Tibial artery (tissue), 4 donors: ENCODE measurements at regions not wholly inside any gene's neighbourhood (a gene's known extent, or its start where the extent isn't known, plus 50 kb on each side); places are given as distances from the start of the nearest gene placed in this dataset.

Experiments used
- DNase-seq, 2 donors: peaks; one replicate each; pipeline ENCODE4 v3.0.0-alpha.2; 2019
- H3K27ac ChIP-seq, 2 donors: fragments of 200-600 bp; sonication (generic) in 1 of 2; 1 replicate in 1 of 2; 2 replicates in 1 of 2; pipeline ENCODE4 v1.5.1; 2018 to 2019; ENCODE audit warnings: mild to moderate bottlenecking in 1 of 2
- H3K27me3 ChIP-seq, 2 donors: fragments of 200-600 bp; sonication (generic) in 1 of 2; one replicate each; pipeline versions ENCODE4 v1.5.1 to v1.6.0; 2016 to 2019
- H3K36me3 ChIP-seq, 3 donors: fragments of 200-600 bp; sonication (generic) in 2 of 3; one replicate each; pipeline ENCODE4 v1.5.1; 2016 to 2019; ENCODE audit warnings: mild to moderate bottlenecking in 2 of 3
- H3K4me1 ChIP-seq, 4 donors: fragments of 200-600 bp; sonication (generic) in 2 of 4; 1 replicate in 3 of 4; 2 replicates in 1 of 4; pipeline ENCODE4 v1.5.1; 2016 to 2019
- H3K4me3 ChIP-seq, 2 donors: fragments of 200-600 bp; sonication (generic) in 1 of 2; 1 replicate in 1 of 2; 2 replicates in 1 of 2; pipeline ENCODE4 v1.5.1; 2018 to 2019; ENCODE audit warnings: mild to moderate bottlenecking in 2 of 2
- H3K9me3 ChIP-seq, 3 donors: fragments of 200-600 bp; sonication (generic) in 1 of 3; one replicate each; pipeline ENCODE4 v1.5.1; 2016 to 2019
- intact Hi-C: fragments of 100-400 bp; cut with DNase I; formaldehyde crosslinking; loops from one replicate; pipeline ENCODE4 v1.15.0; 2023; ENCODE audit warnings: low total_unique reads
- TF ChIP-seq, protein P1 (sequence below), 2 experiments: fragments of 200-600 bp in 1 of 2; fragments of 450-650 bp in 1 of 2; IDR thresholded peaks; one replicate each; pipeline ENCODE4 v1.5.1; 2017 to 2019; ENCODE audit warnings: antibody characterized with exemption in 2 of 2, mild to moderate bottlenecking in 1 of 2, moderate library complexity in 1 of 2

DNA sequence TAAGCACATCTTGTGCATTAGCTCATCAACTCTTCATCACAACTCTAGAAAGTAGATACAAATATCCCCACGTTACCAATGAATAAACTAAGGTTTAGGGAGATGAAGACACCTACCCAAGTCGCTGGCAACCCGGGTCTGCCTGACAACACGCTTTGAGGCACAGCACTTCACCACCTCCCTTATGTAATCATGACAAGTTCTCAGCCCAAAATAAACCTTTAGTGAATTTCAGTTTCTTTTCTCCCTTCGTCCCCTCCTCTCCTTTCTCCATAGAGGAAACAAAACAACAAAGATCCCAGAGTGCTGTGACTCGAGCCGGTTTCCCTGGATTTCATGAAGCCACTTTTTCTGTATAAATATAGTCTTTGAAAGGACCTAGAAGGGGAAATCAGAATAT lies 105.4 kb downstream of the MAFB start:
- TF ChIP-seq, protein P1, sequence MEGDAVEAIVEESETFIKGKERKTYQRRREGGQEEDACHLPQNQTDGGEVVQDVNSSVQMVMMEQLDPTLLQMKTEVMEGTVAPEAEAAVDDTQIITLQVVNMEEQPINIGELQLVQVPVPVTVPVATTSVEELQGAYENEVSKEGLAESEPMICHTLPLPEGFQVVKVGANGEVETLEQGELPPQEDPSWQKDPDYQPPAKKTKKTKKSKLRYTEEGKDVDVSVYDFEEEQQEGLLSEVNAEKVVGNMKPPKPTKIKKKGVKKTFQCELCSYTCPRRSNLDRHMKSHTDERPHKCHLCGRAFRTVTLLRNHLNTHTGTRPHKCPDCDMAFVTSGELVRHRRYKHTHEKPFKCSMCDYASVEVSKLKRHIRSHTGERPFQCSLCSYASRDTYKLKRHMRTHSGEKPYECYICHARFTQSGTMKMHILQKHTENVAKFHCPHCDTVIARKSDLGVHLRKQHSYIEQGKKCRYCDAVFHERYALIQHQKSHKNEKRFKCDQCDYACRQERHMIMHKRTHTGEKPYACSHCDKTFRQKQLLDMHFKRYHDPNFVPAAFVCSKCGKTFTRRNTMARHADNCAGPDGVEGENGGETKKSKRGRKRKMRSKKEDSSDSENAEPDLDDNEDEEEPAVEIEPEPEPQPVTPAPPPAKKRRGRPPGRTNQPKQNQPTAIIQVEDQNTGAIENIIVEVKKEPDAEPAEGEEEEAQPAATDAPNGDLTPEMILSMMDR (IDR thresholded peaks at IDR 0.05): no peak
- H3K4me1 ChIP-seq: peaks cover 0 to 4% (median 0%) of the 10 kb centered on the region in 4 donors
- no peaks in the 10 kb centered on the region for H3K9me3 ChIP-seq
- no peak for DNase-seq
- no peak overlapping the region for H3K27ac ChIP-seq
- no peaks in the 10 kb centered on the region for H3K27me3 ChIP-seq
- no peak overlapping the region for H3K4me3 ChIP-seq
- intact Hi-C loops: no loop called here
- H3K36me3 ChIP-seq: no peaks in the 10 kb centered on the region

DNA sequence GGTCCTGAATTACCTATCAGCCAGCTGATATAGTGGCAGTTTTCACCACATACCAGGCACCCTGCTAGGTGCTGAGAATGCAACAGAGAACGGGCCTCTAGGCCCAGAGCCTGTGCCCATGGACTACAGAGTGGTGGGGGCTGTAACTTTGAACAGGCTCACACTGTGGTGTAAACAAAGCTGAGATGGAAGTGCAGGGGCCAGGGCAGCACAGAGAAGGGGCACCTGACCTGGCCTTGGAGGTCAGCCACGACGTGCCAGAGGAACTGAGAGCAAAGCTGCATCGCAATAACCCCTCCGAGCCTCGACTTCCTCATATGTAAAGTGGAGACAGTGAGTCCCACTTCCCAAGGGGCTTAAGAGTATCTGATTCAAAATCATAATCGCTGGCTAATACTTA lies 105.8 kb downstream of the MAFB start:
- TF ChIP-seq, protein P1 (IDR thresholded peaks at IDR 0.05): no peak
- no peak overlapping the region for H3K27ac ChIP-seq
- intact Hi-C loops: no loop called here
- H3K4me3 ChIP-seq: no peak overlapping the region
- H3K9me3 ChIP-seq: no peaks in the 10 kb centered on the region
- peaks cover 0 to 4% (median 0%) of the 10 kb centered on the region in 4 donors for H3K4me1 ChIP-seq
- H3K36me3 ChIP-seq: no peaks in the 10 kb centered on the region
- peak; percentile 48 to 69 for DNase-seq
- H3K27me3 ChIP-seq: no peaks in the 10 kb centered on the region

DNA sequence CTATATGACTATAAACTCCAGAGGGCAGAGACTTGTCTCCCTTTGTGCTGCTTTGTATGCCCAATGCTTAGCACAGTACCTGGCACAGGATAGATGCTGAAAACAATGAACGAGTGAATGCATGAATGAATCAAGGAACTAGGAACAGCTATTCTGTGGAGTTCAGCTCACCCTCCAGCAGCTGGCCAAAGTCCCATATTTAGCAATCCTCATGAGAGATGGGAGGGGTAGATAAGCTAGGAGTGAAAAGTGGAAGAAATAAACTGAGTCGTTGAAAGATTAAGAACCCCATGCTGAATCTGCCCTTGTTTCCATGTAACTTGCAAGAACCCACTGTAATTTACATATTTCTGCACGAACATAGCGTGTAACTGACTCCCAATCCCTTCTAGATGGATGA lies 106.5 kb downstream of the MAFB start:
- Histone ChIP-seq H3K4me3 (no peak overlapping the region), H3K36me3 (no peaks in the 10 kb centered on the region), H3K9me3 (no peaks in the 10 kb centered on the region), H3K27me3 (no peaks in the 10 kb centered on the region), H3K27ac (no peak overlapping the region), H3K4me1 (peaks cover 0 to 4% (median 0%) of the 10 kb centered on the region in 4 donors)
- TF ChIP-seq, protein P1 (IDR thresholded peaks at IDR 0.05): no peak
- DNase-seq: peak in 1 of 2 donors; percentile 38
- intact Hi-C loops: no loop called here

DNA sequence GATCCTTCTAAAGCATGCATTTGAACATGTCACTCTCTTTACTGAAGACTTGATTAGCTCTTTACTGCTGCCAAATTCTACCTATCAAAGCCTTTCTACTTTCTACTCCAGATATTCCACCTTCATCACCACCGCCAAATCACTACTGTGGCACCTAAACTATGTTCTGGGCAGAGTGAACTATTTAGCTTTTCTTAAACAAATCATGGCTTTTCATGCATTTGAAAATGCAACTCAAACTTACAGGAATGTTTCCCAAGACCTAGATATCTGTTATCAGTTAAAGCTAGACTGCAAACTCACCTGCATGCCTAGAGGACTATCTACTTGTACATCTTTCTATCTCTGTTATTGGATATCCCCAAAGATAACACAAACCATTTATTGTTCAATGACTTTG lies 109.3 kb downstream of the MAFB start:
- H3K4me3 ChIP-seq: no peak overlapping the region
- H3K27me3 ChIP-seq: no peaks in the 10 kb centered on the region
- H3K9me3 ChIP-seq: no peaks in the 10 kb centered on the region
- no peaks in the 10 kb centered on the region for H3K36me3 ChIP-seq
- no peak overlapping the region for H3K27ac ChIP-seq
- intact Hi-C loops: no loop called here
- H3K4me1 ChIP-seq: peaks cover 0 to 4% (median 0%) of the 10 kb centered on the region in 4 donors
- DNase-seq: no peak
- TF ChIP-seq, protein P1 (IDR thresholded peaks at IDR 0.05): no peak

DNA sequence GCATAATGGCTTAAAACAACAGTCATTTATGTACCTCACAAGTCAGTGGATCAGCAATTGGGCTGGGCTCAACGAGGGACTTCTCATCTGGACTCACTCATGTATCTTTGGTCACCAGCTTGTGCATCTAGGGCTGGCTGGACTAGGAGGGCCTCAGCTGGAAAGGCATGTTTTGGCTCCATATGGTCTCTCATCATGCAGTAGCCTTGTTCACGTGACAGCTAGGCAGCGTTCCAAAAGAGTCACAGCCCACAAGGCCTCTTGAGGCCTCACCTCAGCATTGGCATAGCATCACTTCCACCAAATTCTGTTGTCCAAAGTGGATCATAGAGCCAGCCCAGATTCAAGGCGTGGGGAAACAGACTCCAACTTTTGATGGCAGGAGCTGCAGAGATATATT lies 110.1 kb downstream of the MAFB start:
- Histone ChIP-seq H3K27ac (no peak overlapping the region), H3K36me3 (no peaks in the 10 kb centered on the region), H3K27me3 (no peaks in the 10 kb centered on the region), H3K9me3 (no peaks in the 10 kb centered on the region), H3K4me3 (no peak overlapping the region), H3K4me1 (peaks cover 0 to 4% (median 0%) of the 10 kb centered on the region in 4 donors)
- TF ChIP-seq, protein P1 (IDR thresholded peaks at IDR 0.05): no peak
- intact Hi-C loops: no loop called here
- DNase-seq: no peak

DNA sequence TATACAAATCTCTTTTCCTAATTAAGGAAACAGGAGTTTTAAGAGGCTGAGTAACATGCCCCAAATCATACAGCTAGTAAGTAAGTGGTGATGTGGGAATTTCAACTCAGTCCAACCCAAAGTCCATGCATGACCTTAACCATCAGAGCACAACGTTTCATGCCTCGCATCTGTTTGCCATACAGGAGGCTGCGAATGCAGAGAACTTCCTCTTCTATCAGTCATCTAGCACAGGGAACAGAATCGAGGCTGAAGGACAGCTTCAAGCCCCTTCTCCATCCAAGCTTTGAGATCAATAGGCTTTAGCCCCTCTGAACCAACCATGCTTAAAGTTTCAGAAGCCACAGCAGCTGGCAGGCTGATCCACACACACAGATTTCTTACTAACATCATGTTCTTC lies 113.2 kb downstream of the MAFB start:
- Histone ChIP-seq H3K4me3 (no peak overlapping the region), H3K36me3 (no peaks in the 10 kb centered on the region), H3K27ac (no peak overlapping the region), H3K4me1 (no peaks in the 10 kb centered on the region), H3K9me3 (no peaks in the 10 kb centered on the region), H3K27me3 (no peaks in the 10 kb centered on the region)
- DNase-seq: no peak
- TF ChIP-seq, protein P1 (IDR thresholded peaks at IDR 0.05): no peak
- intact Hi-C loops: no loop called here
